ENCODE measurements at regions not wholly inside any gene's neighbourhood (a gene's known extent, or its start where the extent isn't known, plus 50 kb on each side); places are given as distances from the start of the nearest gene placed in this dataset.
A peak's percentile ranks its signal among the peaks of the same experiment; 100 is the strongest.

- no peaks in the 10 kb centered on the region for H3K4me1 Mint-ChIP-seq (ENCODE audit: low read depth)
- H3K4me3 Mint-ChIP-seq: no peak overlapping the region
- no peaks in the 10 kb centered on the region for H3K9me3 Mint-ChIP-seq
- no peak for ATAC-seq
- no peaks in the 10 kb centered on the region for H3K27me3 Mint-ChIP-seq (ENCODE audit: low read depth)
- H3K36me3 Mint-ChIP-seq (ENCODE audit: insufficient read depth): no peaks in the 10 kb centered on the region
- no peak for DNase-seq
These were observed 419.9 kb upstream of the ATP2B1 start for GRCh38 chr12:90128526-90128925.

GRCh38 chr12:90126125-90126524 is 417.5 kb upstream of the ATP2B1 start:
- Mint-ChIP-seq H3K36me3 (ENCODE audit: insufficient read depth) (no peaks in the 10 kb centered on the region), H3K4me1 (ENCODE audit: low read depth) (no peaks in the 10 kb centered on the region), H3K27me3 (ENCODE audit: low read depth) (no peaks in the 10 kb centered on the region), H3K4me3 (no peak overlapping the region), H3K9me3 (peaks cover 5% of the 10 kb centered on the region)
- no peak for ATAC-seq
- no peak for DNase-seq

- Mint-ChIP-seq H3K9me3 (peaks cover 17% of the 10 kb centered on the region), H3K27me3 (ENCODE audit: low read depth) (no peaks in the 10 kb centered on the region), H3K4me3 (no peak overlapping the region), H3K4me1 (ENCODE audit: low read depth) (no peaks in the 10 kb centered on the region), H3K36me3 (ENCODE audit: insufficient read depth) (no peaks in the 10 kb centered on the region)
- DNase-seq (no peak), ATAC-seq (no peak)
These were observed 416.3 kb upstream of the ATP2B1 start for GRCh38 chr12:90124914-90125313.

- H3K27me3 Mint-ChIP-seq (ENCODE audit: low read depth): peaks cover under 1% of the 10 kb centered on the region
- no peak for ATAC-seq
- no peaks in the 10 kb centered on the region for H3K36me3 Mint-ChIP-seq (ENCODE audit: insufficient read depth)
- H3K4me1 Mint-ChIP-seq (ENCODE audit: low read depth): no peaks in the 10 kb centered on the region
- no peak for DNase-seq
- H3K9me3 Mint-ChIP-seq: peaks cover 23% of the 10 kb centered on the region
- no peak overlapping the region for H3K4me3 Mint-ChIP-seq
These were observed 415.7 kb upstream of the ATP2B1 start for GRCh38 chr12:90124289-90124688.

GRCh38 chr12:90122681-90123080 is 414.0 kb upstream of the ATP2B1 start:
- Mint-ChIP-seq H3K27me3 (ENCODE audit: low read depth) (peaks cover 2% of the 10 kb centered on the region), H3K4me1 (ENCODE audit: low read depth) (no peaks in the 10 kb centered on the region), H3K4me3 (no peak overlapping the region), H3K9me3 (peaks cover 26% of the 10 kb centered on the region), H3K36me3 (ENCODE audit: insufficient read depth) (no peaks in the 10 kb centered on the region)
- no peak for ATAC-seq
- no peak for DNase-seq

- no peak overlapping the region for H3K4me3 Mint-ChIP-seq
- DNase-seq (no peak), ATAC-seq (no peak)
- H3K9me3 Mint-ChIP-seq: peaks cover 26% of the 10 kb centered on the region
- peaks cover 2% of the 10 kb centered on the region for H3K27me3 Mint-ChIP-seq (ENCODE audit: low read depth)
- no peaks in the 10 kb centered on the region for H3K36me3 Mint-ChIP-seq (ENCODE audit: insufficient read depth)
- no peaks in the 10 kb centered on the region for H3K4me1 Mint-ChIP-seq (ENCODE audit: low read depth)
These were observed 412.0 kb upstream of the ATP2B1 start for GRCh38 chr12:90120627-90121026.

GRCh38 chr12:90112666-90113065 is 404.0 kb upstream of the ATP2B1 start:
- no peaks in the 10 kb centered on the region for H3K27me3 Mint-ChIP-seq (ENCODE audit: low read depth)
- H3K4me3 Mint-ChIP-seq: no peak overlapping the region
- DNase-seq: no peak
- H3K4me1 Mint-ChIP-seq (ENCODE audit: low read depth): no peaks in the 10 kb centered on the region
- H3K9me3 Mint-ChIP-seq: no peaks in the 10 kb centered on the region
- ATAC-seq: no peak
- no peaks in the 10 kb centered on the region for H3K36me3 Mint-ChIP-seq (ENCODE audit: insufficient read depth)

- DNase-seq (no peak), ATAC-seq (no peak)
- H3K4me1 Mint-ChIP-seq (ENCODE audit: low read depth): no peaks in the 10 kb centered on the region
- no peak overlapping the region for H3K4me3 Mint-ChIP-seq
- H3K9me3 Mint-ChIP-seq: no peaks in the 10 kb centered on the region
- H3K27me3 Mint-ChIP-seq (ENCODE audit: low read depth): no peaks in the 10 kb centered on the region
- no peaks in the 10 kb centered on the region for H3K36me3 Mint-ChIP-seq (ENCODE audit: insufficient read depth)
These were observed 403.3 kb upstream of the ATP2B1 start for GRCh38 chr12:90111791-90112580.

GRCh38 chr12:90106568-90106967 is 397.9 kb upstream of the ATP2B1 start:
- H3K36me3 Mint-ChIP-seq (ENCODE audit: insufficient read depth): no peaks in the 10 kb centered on the region
- no peak for ATAC-seq
- H3K27me3 Mint-ChIP-seq (ENCODE audit: low read depth): peaks cover 8% of the 10 kb centered on the region

GRCh38 chr12:90102957-90103652 is 394.5 kb upstream of the ATP2B1 start:
- no peaks in the 10 kb centered on the region for H3K9me3 Mint-ChIP-seq
- H3K4me1 Mint-ChIP-seq (ENCODE audit: low read depth): peaks cover 10% of the 10 kb centered on the region
- peaks cover 8% of the 10 kb centered on the region for H3K27me3 Mint-ChIP-seq (ENCODE audit: low read depth)
- ATAC-seq (peak; percentile 65 to 72), DNase-seq (no peak)
- H3K36me3 Mint-ChIP-seq (ENCODE audit: insufficient read depth): no peaks in the 10 kb centered on the region
- H3K4me3 Mint-ChIP-seq: peak overlapping the region; percentile 54

More at GRCh38 chr12:90106568-90106967, 397.9 kb upstream of the ATP2B1 start:
- H3K4me3 Mint-ChIP-seq: no peak overlapping the region
- no peak for DNase-seq
- H3K4me1 Mint-ChIP-seq (ENCODE audit: low read depth): peaks cover 6% of the 10 kb centered on the region
- no peaks in the 10 kb centered on the region for H3K9me3 Mint-ChIP-seq

GRCh38 chr12:90100579-90100978 is 391.9 kb upstream of the ATP2B1 start:
- Mint-ChIP-seq H3K4me1 (ENCODE audit: low read depth) (peaks cover 13% of the 10 kb centered on the region), H3K36me3 (ENCODE audit: insufficient read depth) (no peaks in the 10 kb centered on the region), H3K27me3 (ENCODE audit: low read depth) (peaks cover 8% of the 10 kb centered on the region), H3K4me3 (no peak overlapping the region), H3K9me3 (no peaks in the 10 kb centered on the region)
- DNase-seq (no peak), ATAC-seq (no peak)

- H3K9me3 Mint-ChIP-seq: no peaks in the 10 kb centered on the region
- no peak overlapping the region for H3K4me3 Mint-ChIP-seq
- no peak for ATAC-seq
- DNase-seq: no peak
- peaks cover 5% of the 10 kb centered on the region for H3K27me3 Mint-ChIP-seq (ENCODE audit: low read depth)
- H3K4me1 Mint-ChIP-seq (ENCODE audit: low read depth): peaks cover 13% of the 10 kb centered on the region
- no peaks in the 10 kb centered on the region for H3K36me3 Mint-ChIP-seq (ENCODE audit: insufficient read depth)
These were observed 390.6 kb upstream of the ATP2B1 start for GRCh38 chr12:90099288-90099687.

GRCh38 chr12:90098132-90098779 is 389.6 kb upstream of the ATP2B1 start:
- peaks cover 11% of the 10 kb centered on the region for H3K4me1 Mint-ChIP-seq (ENCODE audit: low read depth)
- H3K27me3 Mint-ChIP-seq (ENCODE audit: low read depth): peaks cover 2% of the 10 kb centered on the region
- no peak for DNase-seq
- H3K9me3 Mint-ChIP-seq: no peaks in the 10 kb centered on the region
- H3K4me3 Mint-ChIP-seq: no peak overlapping the region
- H3K36me3 Mint-ChIP-seq (ENCODE audit: insufficient read depth): no peaks in the 10 kb centered on the region
- no peak for ATAC-seq

GRCh38 chr12:90091809-90092208 is 383.2 kb upstream of the ATP2B1 start:
- Mint-ChIP-seq H3K36me3 (ENCODE audit: insufficient read depth) (no peaks in the 10 kb centered on the region), H3K4me3 (no peak overlapping the region), H3K9me3 (no peaks in the 10 kb centered on the region), H3K27me3 (ENCODE audit: low read depth) (no peaks in the 10 kb centered on the region), H3K4me1 (ENCODE audit: low read depth) (peaks cover 6% of the 10 kb centered on the region)
- ATAC-seq (no peak), DNase-seq (no peak)
